ENCODE measurements at regions not wholly inside any gene's neighbourhood (a gene's known extent, or its start where the extent isn't known, plus 50 kb on each side); places are given as distances from the start of the nearest gene placed in this dataset.
A peak's percentile ranks its signal among the peaks of the same experiment; 100 is the strongest.

GRCh38 chr1:81023187-81023724 is 777.5 kb upstream of the ADGRL2 start:
- DNase-seq, result no peak

DNA sequence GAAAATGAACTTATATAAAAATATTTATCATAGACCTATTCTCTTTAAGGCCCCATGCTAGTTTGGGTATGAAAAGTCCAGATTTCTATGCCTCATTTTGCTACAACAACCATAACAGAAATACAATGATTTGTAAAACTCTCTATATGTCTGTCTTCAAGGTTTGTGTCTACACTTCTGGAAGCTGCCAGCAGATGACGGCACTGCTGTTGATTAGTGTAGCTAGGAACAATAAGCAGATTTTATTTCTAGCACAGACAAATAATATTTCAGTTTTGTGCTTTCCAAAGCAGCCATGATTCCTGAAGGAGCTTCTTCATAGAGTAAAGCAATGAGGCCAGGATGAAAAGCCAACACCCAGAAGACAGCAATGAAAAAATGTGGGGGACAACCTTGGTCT is 779.6 kb upstream of the ADGRL2 start:
- no peak for DNase-seq

DNA sequence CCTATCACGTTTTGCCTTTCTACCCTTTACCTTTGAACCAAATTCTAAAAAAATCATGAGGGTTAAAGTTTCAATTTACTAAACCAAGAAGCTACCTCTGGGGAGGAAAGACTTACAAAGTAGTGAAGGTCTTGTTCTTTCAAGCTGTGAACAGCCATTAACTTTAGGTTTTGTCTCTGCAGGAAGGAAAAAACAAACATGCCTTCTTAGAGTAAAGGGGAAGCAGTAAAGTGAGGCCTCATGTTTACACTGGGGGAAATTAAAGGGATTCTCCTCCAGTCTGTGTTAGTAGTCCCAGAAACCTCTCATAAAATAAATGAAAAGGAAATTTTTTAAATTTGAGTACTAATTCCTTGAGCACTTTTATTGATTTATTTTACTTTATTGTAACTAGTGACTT is 780.2 kb upstream of the ADGRL2 start:
- no peak for DNase-seq

GRCh38 chr1:81010126-81010525 is 790.6 kb upstream of the ADGRL2 start:
- DNase-seq, result no peak

GRCh38 chr1:81008293-81008692 is 792.4 kb upstream of the ADGRL2 start:
- no peak for DNase-seq

- DNase-seq, result no peak
Observed at GRCh38 chr1:81007024-81007423, 793.7 kb upstream of the ADGRL2 start.

GRCh38 chr1:81006502-81006901 is 794.2 kb upstream of the ADGRL2 start:
- DNase-seq, result no peak

- DNase-seq, result no peak
Observed at GRCh38 chr1:81004011-81004410, 796.7 kb upstream of the ADGRL2 start.

GRCh38 chr1:80994934-80995333 is 805.8 kb upstream of the ADGRL2 start:
- no peak for DNase-seq

- no peak for DNase-seq
Observed at GRCh38 chr1:80994038-80994437, 806.7 kb upstream of the ADGRL2 start.

DNA sequence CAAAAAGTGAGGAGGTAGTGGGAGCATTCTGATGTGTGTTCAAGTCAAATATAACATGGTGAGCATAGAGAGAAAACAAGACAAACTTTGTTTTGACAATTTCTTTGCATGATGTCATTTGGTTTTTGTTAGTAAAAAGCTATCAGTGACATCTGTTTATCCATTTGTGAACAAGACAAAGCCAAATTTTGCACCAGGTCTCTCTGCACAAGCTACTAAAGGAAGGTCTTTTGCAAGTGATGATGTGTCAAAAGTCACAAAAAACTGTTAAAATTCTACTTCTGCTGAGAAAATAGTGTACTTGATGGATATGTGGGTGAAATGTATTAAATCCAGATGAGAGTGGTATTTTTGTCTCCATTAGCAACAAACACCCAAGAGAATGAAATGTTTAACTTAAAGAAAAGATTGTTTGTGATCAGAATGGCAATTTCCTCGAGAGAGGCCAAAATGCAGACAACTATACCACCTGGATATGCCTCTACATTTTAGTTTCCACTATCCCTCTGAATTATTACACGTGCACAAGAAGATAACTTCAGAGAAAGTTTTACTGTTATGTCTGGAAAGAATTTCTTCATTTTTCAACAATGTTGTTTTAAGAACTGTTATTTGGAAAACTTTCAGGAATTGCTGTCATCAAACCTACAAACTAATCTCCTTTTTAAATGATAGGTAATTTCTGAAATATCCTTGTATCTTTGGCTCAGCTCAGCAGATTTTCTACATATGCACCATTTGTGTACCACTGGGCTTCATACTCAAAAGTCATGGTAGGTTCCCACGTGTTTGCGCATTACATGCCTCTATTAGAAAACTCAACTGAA is 807.4 kb upstream of the ADGRL2 start:
- DNase-seq, result no peak

DNA sequence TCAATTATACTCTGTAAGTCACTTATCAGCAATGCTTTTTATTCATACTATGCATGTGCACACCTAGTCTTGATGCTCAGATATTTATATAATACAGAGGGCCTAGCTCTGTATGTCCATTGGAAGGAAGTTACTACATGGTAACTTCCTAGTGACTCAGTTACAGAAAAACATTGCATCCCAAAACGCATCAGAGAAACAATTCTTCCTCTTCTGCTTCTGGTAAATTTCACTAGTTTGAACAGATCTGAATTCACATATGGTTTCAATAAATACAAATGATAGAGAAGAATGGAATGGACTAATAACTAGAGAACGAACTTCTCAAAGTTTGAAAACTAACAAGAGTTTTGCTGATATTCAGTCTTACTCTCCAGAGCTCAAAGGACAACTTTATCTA is 811.3 kb upstream of the ADGRL2 start:
- no peak for DNase-seq

GRCh38 chr1:80988926-80989325 is 811.8 kb upstream of the ADGRL2 start:
- DNase-seq, result no peak

DNA sequence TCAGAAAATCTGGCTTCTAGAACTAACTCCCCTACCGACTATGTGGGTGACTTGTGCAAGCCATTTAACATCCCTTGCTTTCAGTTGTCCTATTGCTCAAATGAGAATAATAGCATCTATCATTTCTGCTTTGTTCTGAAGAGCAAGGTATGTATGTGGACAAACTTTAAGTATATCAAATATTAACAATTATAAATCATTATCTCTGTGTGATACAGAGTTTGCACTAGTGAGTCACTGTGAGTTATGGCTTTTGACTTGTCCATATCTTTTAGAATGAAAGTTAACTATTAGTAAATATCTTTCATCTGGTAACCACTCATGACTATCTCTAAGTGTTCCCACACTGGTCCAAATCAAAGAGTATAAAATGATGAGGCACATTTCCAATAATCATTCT is 812.9 kb upstream of the ADGRL2 start:
- DNase-seq, result no peak

DNA sequence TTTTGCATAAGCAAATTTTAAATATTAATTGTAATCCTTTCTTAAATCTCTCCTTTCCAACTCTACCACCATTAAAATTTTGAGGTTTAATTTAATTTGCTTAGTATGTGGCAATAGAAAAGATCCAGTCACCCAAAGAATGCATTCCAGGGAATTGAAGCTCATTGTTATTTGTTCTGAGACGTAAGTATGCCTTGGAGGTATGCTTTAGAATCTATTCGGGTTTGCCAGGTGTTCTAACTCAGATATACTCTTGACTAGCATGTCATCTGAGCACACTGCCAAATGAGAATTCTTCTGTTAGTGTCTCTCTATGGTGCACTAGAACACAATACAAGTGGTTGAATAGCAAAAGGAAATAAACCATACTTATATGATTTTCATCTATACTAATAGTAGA is 813.6 kb upstream of the ADGRL2 start:
- no peak for DNase-seq

GRCh38 chr1:80982831-80983230 is 817.9 kb upstream of the ADGRL2 start:
- DNase-seq, result no peak

DNA sequence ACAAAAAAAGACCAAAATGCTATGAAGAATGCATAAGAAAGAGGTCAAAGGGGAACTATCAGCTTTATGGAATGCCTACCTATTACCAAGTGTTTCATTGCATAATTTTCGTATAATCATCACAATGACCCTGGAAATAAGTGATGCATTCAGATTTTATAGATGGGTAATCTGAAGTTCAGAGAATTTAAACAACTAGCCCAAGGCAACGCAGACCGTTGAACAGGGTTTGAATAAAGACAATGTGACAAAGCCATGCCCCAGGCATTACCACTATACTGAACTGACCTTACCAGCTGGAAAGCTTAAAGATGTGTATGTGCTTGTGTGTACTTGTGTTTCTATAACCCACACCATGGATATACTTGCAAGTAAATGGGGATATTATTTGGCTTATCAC is 827.6 kb upstream of the ADGRL2 start:
- DNase-seq, result no peak

DNA sequence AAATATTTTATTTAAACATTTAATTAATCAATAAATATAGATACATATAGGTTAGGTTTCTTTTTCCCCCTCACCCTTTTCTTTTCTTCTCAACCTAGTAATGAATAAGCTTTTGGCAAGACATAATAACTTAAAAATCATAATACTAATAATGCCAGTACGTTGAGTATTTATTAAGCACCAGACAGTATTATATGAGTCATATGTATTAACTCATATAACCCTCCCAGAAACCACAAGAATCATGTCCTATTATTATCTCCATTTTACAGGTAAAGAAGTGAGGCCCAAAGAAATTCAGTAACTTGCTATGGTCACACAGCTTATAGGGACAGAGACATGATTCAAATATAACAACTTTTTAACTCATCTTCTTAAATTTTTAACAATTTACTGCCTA is 834.5 kb upstream of the ADGRL2 start:
- no peak for DNase-seq

- DNase-seq, result no peak
Observed at GRCh38 chr1:80962564-80962963, 838.2 kb upstream of the ADGRL2 start.

GRCh38 chr1:80961464-80962190 is 839.1 kb upstream of the ADGRL2 start:
- peak; percentile 35 for DNase-seq

GRCh38 chr1:80933346-80933745 is 867.4 kb upstream of the ADGRL2 start:
- DNase-seq, result no peak

DNA sequence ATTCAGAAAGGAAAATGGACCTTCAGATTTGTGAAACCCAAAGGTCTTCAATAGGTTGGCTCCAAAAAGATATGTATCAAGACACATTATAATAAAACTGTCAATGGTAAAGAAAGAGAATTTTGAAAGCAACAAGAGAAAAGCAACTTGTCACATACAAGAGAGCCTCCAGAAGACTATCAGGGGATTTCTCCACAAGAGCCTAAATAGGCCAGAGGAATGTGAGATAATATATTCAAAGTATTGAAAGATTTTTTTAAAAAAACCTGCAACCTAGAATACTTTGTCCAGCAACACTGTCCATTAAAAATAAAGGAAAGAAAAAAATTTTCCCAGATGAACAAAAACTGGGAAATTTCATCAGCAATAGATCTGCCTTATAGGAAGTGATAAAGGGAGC is 869.6 kb upstream of the ADGRL2 start:
- no peak for DNase-seq

DNA sequence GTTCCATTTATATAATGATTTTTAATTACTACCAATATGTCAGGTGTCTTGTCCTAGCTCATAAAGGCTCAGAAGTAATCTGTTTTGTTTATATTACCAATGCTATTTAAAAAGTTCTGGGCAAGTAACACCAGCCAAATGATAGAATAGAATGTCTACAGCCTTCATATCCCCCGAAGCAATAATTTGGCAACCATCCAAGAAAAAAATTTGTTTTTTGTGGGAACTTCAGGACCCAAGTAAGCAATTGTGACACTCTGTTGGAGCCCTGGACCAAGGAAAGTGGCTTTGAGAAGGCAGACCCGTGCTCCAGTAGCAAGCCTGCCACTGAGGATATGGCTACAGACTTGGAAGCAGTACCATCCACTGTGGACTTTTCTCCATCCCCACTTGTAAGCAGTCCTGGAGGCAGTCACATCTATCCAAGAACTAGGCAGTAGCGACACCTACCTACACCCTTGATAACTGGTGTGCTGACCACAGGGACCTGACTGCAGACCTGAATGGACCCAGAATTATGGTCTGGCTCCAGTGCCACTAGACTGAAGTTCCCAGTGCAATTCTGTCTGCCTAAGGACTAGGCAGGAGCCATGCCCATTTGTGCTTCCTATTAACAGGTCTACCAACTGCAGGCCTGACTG is 870.7 kb upstream of the ADGRL2 start:
- no peak for DNase-seq

DNA sequence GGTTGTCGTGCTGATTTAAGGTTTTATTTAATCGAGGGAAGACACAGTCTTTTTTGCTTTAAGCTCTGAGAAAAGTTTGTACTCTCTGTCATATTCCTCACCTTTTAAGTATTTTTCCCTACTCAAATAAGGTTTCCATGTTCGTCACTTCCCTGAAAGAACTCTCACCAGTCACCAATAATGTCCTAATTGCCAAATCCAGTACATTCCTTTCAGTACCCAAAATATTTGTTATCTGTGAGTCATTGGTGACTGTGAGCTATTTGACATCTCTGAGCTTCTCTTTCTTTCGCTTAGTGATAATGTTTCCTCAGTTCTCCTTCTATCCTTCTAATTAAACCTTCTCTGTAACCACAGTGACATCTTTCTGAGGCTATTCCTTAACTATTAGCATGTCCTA is 874.2 kb upstream of the ADGRL2 start:
- no peak for DNase-seq

Measured in NCI-H510A treated with DMSO at 0.1 percent for 48 hours (cell line).